ENCODE measurements at regions not wholly inside any gene's neighbourhood (a gene's known extent, or its start where the extent isn't known, plus 50 kb on each side); places are given as distances from the start of the nearest gene placed in this dataset.

- DNase-seq (ENCODE audit: low spot score): no peak
Observed at GRCh38 chr17:15109608-15110007, 155.5 kb downstream of the PMP22 start.

- DNase-seq (ENCODE audit: low spot score): no peak
Observed at GRCh38 chr17:15108992-15109391, 156.1 kb downstream of the PMP22 start.

GRCh38 chr17:15106540-15106939, 158.6 kb downstream of the PMP22 start:
- DNase-seq (ENCODE audit: low spot score): no peak

GRCh38 chr17:15103785-15104184, 161.3 kb downstream of the PMP22 start:
- no peak for DNase-seq (ENCODE audit: low spot score)

- no peak for DNase-seq (ENCODE audit: low spot score)
Observed at GRCh38 chr17:15101175-15101574, 164.0 kb downstream of the PMP22 start.

GRCh38 chr17:15096511-15096910, 168.6 kb downstream of the PMP22 start:
- DNase-seq (ENCODE audit: low spot score): peak; percentile 33

- no peak for DNase-seq (ENCODE audit: low spot score)
Observed at GRCh38 chr17:15095935-15096334, 169.2 kb downstream of the PMP22 start.

GRCh38 chr17:15092762-15093161, 172.4 kb downstream of the PMP22 start:
- DNase-seq (ENCODE audit: low spot score): no peak

DNA sequence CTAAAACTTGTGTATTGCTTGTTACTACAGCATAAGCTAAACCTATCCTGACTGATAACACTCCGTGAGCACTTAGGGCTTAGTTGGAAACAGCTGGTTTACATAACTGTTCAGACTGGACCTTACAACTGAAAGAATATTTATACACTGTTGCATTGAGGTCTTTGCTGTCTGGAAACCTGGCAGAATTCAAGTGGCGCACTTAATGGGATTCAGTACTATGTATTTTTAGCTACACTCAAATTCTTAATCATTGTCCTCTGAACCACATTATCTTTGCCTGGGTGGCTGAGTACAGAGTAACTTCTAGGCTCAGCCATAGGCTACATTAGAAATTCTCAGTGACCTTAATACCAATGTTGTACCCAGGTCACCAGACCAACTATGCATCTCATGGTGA, 172.9 kb downstream of the PMP22 start:
- DNase-seq (ENCODE audit: low spot score): no peak

- no peak for DNase-seq (ENCODE audit: low spot score)
Observed at GRCh38 chr17:15091825-15092224, 173.3 kb downstream of the PMP22 start.

- DNase-seq (ENCODE audit: low spot score): no peak
Observed at GRCh38 chr17:15090533-15090932, 174.6 kb downstream of the PMP22 start.

GRCh38 chr17:15087946-15088345, 177.2 kb downstream of the PMP22 start:
- DNase-seq (ENCODE audit: low spot score): no peak

- no peak for DNase-seq (ENCODE audit: low spot score)
Observed at GRCh38 chr17:15086776-15087295, 178.3 kb downstream of the PMP22 start.

- DNase-seq (ENCODE audit: low spot score): no peak
Observed at GRCh38 chr17:15085890-15086677, 179.0 kb downstream of the PMP22 start.

DNA sequence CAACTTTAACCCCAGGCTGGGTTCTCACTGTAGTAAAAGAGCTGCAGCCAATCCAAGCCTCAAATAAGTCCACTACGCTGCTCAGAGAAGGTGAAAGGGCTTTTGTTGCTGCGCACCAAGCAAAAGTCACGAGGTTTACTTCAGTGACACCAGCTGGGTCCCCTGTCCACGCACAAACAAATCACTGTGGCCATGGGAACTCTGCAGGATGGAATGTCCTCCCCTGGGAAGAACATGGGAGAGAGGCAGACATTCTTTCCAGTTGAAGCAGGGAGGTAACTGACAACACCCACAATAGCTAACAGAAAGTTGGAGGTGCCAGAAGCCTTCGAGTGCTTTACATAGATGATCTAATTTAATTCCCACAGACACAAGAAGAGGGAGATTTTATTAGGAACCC, 181.9 kb downstream of the PMP22 start:
- no peak for DNase-seq (ENCODE audit: low spot score)

- DNase-seq (ENCODE audit: low spot score): no peak
Observed at GRCh38 chr17:15081008-15081407, 184.1 kb downstream of the PMP22 start.

DNA sequence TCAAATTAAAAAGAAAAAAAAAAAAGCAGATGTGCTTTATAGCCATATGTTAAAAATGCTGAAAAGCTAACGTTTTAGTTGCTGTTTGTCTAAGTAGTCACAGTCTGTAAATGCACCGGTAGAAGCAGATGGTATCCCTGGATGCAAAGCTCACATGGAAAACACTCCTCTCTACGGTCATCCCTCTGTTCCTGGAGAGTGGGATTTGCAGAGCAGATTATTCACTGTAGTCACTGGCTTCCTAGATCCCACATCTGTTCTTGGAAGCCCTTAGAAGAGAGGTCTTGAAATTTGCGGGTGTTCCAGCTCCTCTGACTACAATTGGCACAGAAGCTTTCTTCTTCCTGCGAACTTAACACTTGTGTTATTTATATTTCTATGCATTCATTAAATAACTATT, 186.6 kb downstream of the PMP22 start:
- DNase-seq (ENCODE audit: low spot score): no peak

GRCh38 chr17:15076991-15077663, 188.0 kb downstream of the PMP22 start:
- DNase-seq (ENCODE audit: low spot score): no peak

- DNase-seq (ENCODE audit: low spot score): no peak
Observed at GRCh38 chr17:15051933-15052332, 213.2 kb downstream of the PMP22 start.

- DNase-seq (ENCODE audit: low spot score): no peak
Observed at GRCh38 chr17:15049795-15050160, 215.3 kb downstream of the PMP22 start.

DNA sequence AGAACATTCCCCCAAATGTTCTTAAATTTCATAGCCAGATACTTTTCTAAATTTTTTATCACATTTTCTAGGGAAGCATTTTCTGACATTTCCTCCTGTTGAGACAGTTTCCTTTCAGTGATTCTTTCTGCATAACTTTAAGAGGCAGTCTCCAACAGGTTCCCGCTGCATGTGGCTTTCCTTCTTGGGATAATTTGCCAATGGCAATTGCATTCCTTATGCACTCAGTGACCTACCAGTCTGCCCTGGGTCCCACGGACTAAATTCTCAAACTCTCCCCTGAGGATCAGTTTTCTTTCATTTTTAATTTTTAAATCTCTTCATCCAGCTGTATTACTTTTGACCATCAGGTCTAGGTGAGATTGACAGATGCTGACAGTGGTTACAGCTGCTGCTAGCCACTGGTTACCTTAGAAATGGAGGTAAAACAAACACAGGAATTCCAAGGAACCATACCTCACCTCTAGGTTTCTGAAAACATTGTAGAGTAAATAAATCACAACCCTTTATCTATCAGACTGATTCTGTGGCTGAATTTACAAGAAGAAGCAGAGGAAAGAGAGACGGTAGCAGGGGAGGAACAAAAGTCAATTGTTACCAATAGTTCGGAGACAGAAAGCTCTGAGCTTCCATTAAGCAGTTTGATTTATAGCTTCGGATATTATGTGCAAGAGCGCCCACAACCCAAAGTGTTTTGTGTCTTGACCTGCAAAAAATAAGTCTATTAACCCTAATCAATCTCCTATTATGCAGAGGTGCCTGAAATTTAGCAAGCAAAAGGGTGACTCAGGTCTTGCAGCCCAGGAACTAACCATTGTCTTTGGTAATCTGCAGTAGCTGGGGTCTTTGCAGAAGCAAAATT, 216.0 kb downstream of the PMP22 start:
- no peak for DNase-seq (ENCODE audit: low spot score)

DNA sequence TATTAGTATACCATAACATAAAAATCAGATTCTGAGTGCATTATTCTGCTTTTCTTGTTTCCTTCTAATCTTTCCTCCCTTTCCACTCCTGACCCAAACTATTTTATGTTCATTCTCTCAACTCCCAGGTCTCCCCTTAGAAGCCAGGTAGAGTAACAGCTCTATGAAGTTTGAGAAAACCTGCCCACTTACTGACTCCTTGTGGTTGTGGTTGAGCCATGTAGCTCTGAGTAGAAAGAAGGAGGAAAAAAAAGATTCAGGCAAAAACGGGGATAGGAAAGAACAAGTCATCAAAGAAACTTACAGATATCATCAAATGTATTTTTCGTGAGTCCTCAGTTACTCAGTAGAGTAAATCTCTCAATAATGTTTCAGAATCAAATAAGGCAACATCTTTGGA, 216.7 kb downstream of the PMP22 start:
- no peak for DNase-seq (ENCODE audit: low spot score)

Data from SK-N-DZ (cell line).